ENCODE measurements at regions not wholly inside any gene's neighbourhood (a gene's known extent, or its start where the extent isn't known, plus 50 kb on each side); places are given as distances from the start of the nearest gene placed in this dataset.

GRCh38 chr5:106363578-106363977 is 1307.2 kb downstream of the EFNA5 start (continued):
- no peak for TF ChIP-seq ZFP30 (CRISPR knock-in tag; IDR thresholded peaks at IDR 0.05)
- no peak for TF ChIP-seq CSDC2 (CRISPR knock-in tag; IDR thresholded peaks at IDR 0.05)
- no peak for TF ChIP-seq PATZ1 (CRISPR knock-in tag; IDR thresholded peaks at IDR 0.05; ENCODE audit: borderline replicate concordance)
- no peak for TF ChIP-seq ZFP3 (CRISPR knock-in tag; IDR thresholded peaks at IDR 0.05)

GRCh38 chr5:106361905-106362304 is 1308.8 kb downstream of the EFNA5 start:
- TF ChIP-seq TSHZ2 (CRISPR knock-in tag; IDR thresholded peaks at IDR 0.05) (no peak), GLIS3 (CRISPR knock-in tag; IDR thresholded peaks at IDR 0.05) (no peak), OSR1 (CRISPR knock-in tag; IDR thresholded peaks at IDR 0.05) (no peak), CSDC2 (CRISPR knock-in tag; IDR thresholded peaks at IDR 0.05) (no peak)
- no peak for ATAC-seq

DNA sequence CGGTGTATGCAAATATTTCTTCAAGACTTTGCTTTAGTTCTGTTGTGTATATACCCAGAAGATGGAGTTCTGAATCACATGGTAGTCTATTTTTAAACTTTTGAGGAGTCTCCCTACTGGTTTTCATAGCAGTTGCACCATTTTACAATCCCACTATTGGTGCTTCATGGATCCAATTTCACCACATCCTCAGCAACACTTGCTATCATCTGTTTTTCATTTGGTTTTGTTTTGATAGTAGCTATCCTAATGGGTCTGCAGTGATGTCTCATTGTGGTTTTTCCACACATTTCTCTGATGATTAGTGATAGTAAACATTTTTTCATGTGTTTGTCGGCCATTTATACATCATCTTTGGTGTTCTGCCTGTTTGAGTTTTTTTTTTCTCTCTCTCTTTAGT is 1339.3 kb downstream of the EFNA5 start:
- TF ChIP-seq SNAI2 (CRISPR knock-in tag; IDR thresholded peaks at IDR 0.05) = no peak
- TF ChIP-seq ZNF8 (CRISPR knock-in tag; IDR thresholded peaks at IDR 0.05) = no peak
- TF ChIP-seq PATZ1 (CRISPR knock-in tag; IDR thresholded peaks at IDR 0.05; ENCODE audit: borderline replicate concordance) = no peak
- TF ChIP-seq TCF4 (CRISPR knock-in tag; IDR thresholded peaks at IDR 0.05; ENCODE audit: borderline replicate concordance) = no peak
- no peak for TF ChIP-seq TSHZ2 (CRISPR knock-in tag; IDR thresholded peaks at IDR 0.05)
- TF ChIP-seq GLIS3 (CRISPR knock-in tag; IDR thresholded peaks at IDR 0.05) = no peak
- no peak for TF ChIP-seq OSR1 (CRISPR knock-in tag; IDR thresholded peaks at IDR 0.05)
- no peak for TF ChIP-seq ZFP3 (CRISPR knock-in tag; IDR thresholded peaks at IDR 0.05)
- TF ChIP-seq CREB5 (CRISPR knock-in tag; IDR thresholded peaks at IDR 0.05; ENCODE audit: low read depth) = no peak
- TF ChIP-seq TOX (CRISPR knock-in tag; IDR thresholded peaks at IDR 0.05; ENCODE audit: borderline replicate concordance) = no peak
- no peak for TF ChIP-seq RARB (CRISPR knock-in tag; IDR thresholded peaks at IDR 0.05)
- TF ChIP-seq CSDC2 (CRISPR knock-in tag; IDR thresholded peaks at IDR 0.05) = no peak
- no peak for TF ChIP-seq ARNTL (CRISPR knock-in tag; IDR thresholded peaks at IDR 0.05; ENCODE audit: borderline replicate concordance, low read depth)
- ATAC-seq = peak; percentile 96

DNA sequence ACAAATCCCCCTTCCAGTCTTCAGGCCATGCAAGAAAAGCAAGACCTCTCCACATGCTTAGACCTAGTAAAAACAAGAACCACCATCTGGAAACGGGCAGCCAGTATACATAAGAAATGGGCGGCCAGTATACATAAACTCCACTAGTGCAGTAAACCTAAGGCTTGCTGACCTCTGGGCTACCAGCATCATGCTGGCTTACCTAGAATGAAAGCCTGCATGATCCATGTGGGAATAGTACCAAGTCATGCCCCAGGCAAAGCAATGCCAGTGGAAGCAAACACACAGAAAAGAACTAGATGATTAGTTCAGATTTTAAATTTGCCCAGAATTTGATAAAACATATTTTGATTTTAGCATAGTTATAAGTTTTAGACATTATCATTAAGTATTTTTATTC is 1346.4 kb downstream of the EFNA5 start:
- no peak for ATAC-seq
- TF ChIP-seq PATZ1 (CRISPR knock-in tag; IDR thresholded peaks at IDR 0.05; ENCODE audit: borderline replicate concordance) (no peak), TOX (CRISPR knock-in tag; IDR thresholded peaks at IDR 0.05; ENCODE audit: borderline replicate concordance) (no peak), PPARA (CRISPR knock-in tag; IDR thresholded peaks at IDR 0.05; ENCODE audit: borderline replicate concordance) (no peak)
